NCI-H2081 treated with DMSO at 0.1 percent for 48 hours (cell line): ENCODE measurements at regions not wholly inside any gene's neighbourhood (a gene's known extent, or its start where the extent isn't known, plus 50 kb on each side); places are given as distances from the start of the nearest gene placed in this dataset.

ENCODE experiments used
- DNase-seq: peaks from one replicate; lab custom pipeline; 2025; lab: John Stamatoyannopoulos, UW

GRCh38 chr13:58048670-58049069 is 417.1 kb downstream of the PCDH17 start:
- no peak for DNase-seq

GRCh38 chr13:58051396-58051795 is 419.9 kb downstream of the PCDH17 start:
- DNase-seq, result no peak

GRCh38 chr13:58051807-58052375 is 420.3 kb downstream of the PCDH17 start:
- DNase-seq, result no peak

- DNase-seq, result no peak
These were observed 424.9 kb downstream of the PCDH17 start for GRCh38 chr13:58056426-58056825.

GRCh38 chr13:58059624-58060023 is 428.1 kb downstream of the PCDH17 start:
- no peak for DNase-seq

GRCh38 chr13:58080806-58081205 is 449.3 kb downstream of the PCDH17 start:
- DNase-seq, result no peak

GRCh38 chr13:58081301-58081820 is 449.8 kb downstream of the PCDH17 start:
- DNase-seq, result no peak

GRCh38 chr13:58083064-58083463 is 451.5 kb downstream of the PCDH17 start:
- no peak for DNase-seq

GRCh38 chr13:58085274-58085673 is 453.7 kb downstream of the PCDH17 start:
- DNase-seq, result no peak

GRCh38 chr13:58085819-58086218 is 454.3 kb downstream of the PCDH17 start:
- DNase-seq, result no peak

GRCh38 chr13:58087566-58087965 is 456.0 kb downstream of the PCDH17 start:
- no peak for DNase-seq

GRCh38 chr13:58093394-58093793 is 461.9 kb downstream of the PCDH17 start:
- DNase-seq, result no peak

- DNase-seq, result no peak
These were observed 466.3 kb downstream of the PCDH17 start for GRCh38 chr13:58097831-58098230.

- DNase-seq, result no peak
These were observed 487.8 kb downstream of the PCDH17 start for GRCh38 chr13:58119351-58119750.

- no peak for DNase-seq
These were observed 488.3 kb downstream of the PCDH17 start for GRCh38 chr13:58119804-58120203.

GRCh38 chr13:58126496-58126895 is 495.0 kb downstream of the PCDH17 start:
- no peak for DNase-seq

- no peak for DNase-seq
These were observed 502.5 kb downstream of the PCDH17 start for GRCh38 chr13:58134012-58134411.

GRCh38 chr13:58134525-58134924 is 503.0 kb downstream of the PCDH17 start:
- DNase-seq, result no peak

GRCh38 chr13:58142952-58143351 is 511.4 kb downstream of the PCDH17 start:
- no peak for DNase-seq

- DNase-seq, result no peak
These were observed 513.1 kb downstream of the PCDH17 start for GRCh38 chr13:58144616-58145015.

- no peak for DNase-seq
These were observed 519.9 kb downstream of the PCDH17 start for GRCh38 chr13:58151452-58151851.

GRCh38 chr13:58160980-58161379 is 529.4 kb downstream of the PCDH17 start:
- DNase-seq, result no peak

GRCh38 chr13:58165617-58166016 is 534.1 kb downstream of the PCDH17 start:
- DNase-seq, result no peak

- DNase-seq, result no peak
These were observed 549.6 kb downstream of the PCDH17 start for GRCh38 chr13:58181111-58181510.
